Endothelial cell of umbilical vein (primary cell): ENCODE measurements at regions not wholly inside any gene's neighbourhood (a gene's known extent, or its start where the extent isn't known, plus 50 kb on each side); places are given as distances from the start of the nearest gene placed in this dataset.

ENCODE experiments used
- BruUV-seq: library from RNA; stranded (reverse); fragments of 400-500 nt; replicated peaks from 2 replicates; lab custom pipeline; 2021; lab: Mats Ljungman, UMichigan
- CTCF ChIA-PET: fragments of 300-600, 350-600 bp; sonication (Branson Sonifier 250); formaldehyde crosslinking; loops from one replicate; lab custom pipeline; 2021; ENCODE audit warnings: antibody characterized with exemption, inconsistent platforms; lab: Charles Lee
- POLR2A ChIA-PET: fragments of 300-600, 350-600 bp; sonication (Branson Sonifier 250); formaldehyde crosslinking; loops from one replicate; lab custom pipeline; 2021; ENCODE audit warnings: antibody characterized with exemption, inconsistent platforms; lab: Charles Lee
- DNase-seq: peaks from one replicate; pipeline ENCODE4 v3.0.0-alpha.2; 2011; ENCODE audit warnings: low read depth, low spot score
- FAIRE-seq: peaks from 2 replicates; lab custom pipeline; 2011; peaks lifted over from hg19 to GRCh38; lab: Jason Lieb, UNC
- H2AFZ ChIP-seq: 2 replicates; pipeline ENCODE4 v1.6.0; 2012; ENCODE audit warnings: low read depth, low read length, control low read depth, inconsistent platforms
- H3K27ac ChIP-seq: 2 replicates; pipeline ENCODE4 v1.5.1; 2011; ENCODE audit warnings: low read depth, mild to moderate bottlenecking, control low read depth, low read length, moderate library complexity; ENCODE audit not compliant: insufficient read depth
- H3K27me3 ChIP-seq, 2 experiments: 2 replicates each; pipeline versions ENCODE4 v1.6.0 to v1.6.1; 2011; ENCODE audit warnings: low read length in 2 of 2, mixed read lengths in 1 of 2; ENCODE audit not compliant: control insufficient read depth in 2 of 2, insufficient read depth in 2 of 2
- H3K36me3 ChIP-seq, 2 experiments: 2 replicates in 1 of 2; 3 replicates in 1 of 2; pipeline ENCODE4 v1.5.1; 2011; ENCODE audit warnings: low read length in 2 of 2, mild to moderate bottlenecking in 1 of 2, moderate library complexity in 1 of 2; ENCODE audit not compliant: control insufficient read depth in 2 of 2, insufficient read depth in 2 of 2; ENCODE audit errors: extremely low read depth in 1 of 2
- H3K4me1 ChIP-seq: 3 replicates; pipeline ENCODE4 v1.5.1; 2011; ENCODE audit warnings: mild to moderate bottlenecking, low read length; ENCODE audit not compliant: control insufficient read depth, insufficient read depth; ENCODE audit errors: extremely low read depth
- H3K4me2 ChIP-seq: 2 replicates; pipeline ENCODE4 v1.6.1; 2011; ENCODE audit warnings: low read length, control low read depth, mixed read lengths; ENCODE audit not compliant: insufficient read depth
- H3K4me3 ChIP-seq, 3 experiments: fragments of 200-600 bp in 1 of 3; sonication (generic), shearing (Covaris generic) in 1 of 3; replicated peaks in 1 of 3; 2 replicates each; pipeline ENCODE4 v1.5.1; 2011 to 2016; ENCODE audit warnings: control low read depth in 3 of 3, low read length in 3 of 3, mild to moderate bottlenecking in 2 of 3, inconsistent platforms in 1 of 3, low read depth in 1 of 3, moderate library complexity in 1 of 3; ENCODE audit not compliant: insufficient read depth in 1 of 3
- H3K79me2 ChIP-seq: 2 replicates; pipeline ENCODE4 v1.6.0; 2012; ENCODE audit warnings: low read length, inconsistent platforms; ENCODE audit not compliant: control insufficient read depth, insufficient read depth
- H3K9ac ChIP-seq: replicated peaks from 2 replicates; pipeline ENCODE3; 2011; ENCODE audit warnings: low read length, control low read depth; ENCODE audit not compliant: insufficient read depth; ENCODE audit errors: extremely low read depth
- H3K9me1 ChIP-seq: replicated peaks from 3 replicates; pipeline ENCODE4 v1.6.0; 2011; ENCODE audit warnings: mild to moderate bottlenecking, low read length; ENCODE audit not compliant: control insufficient read depth, insufficient read depth; ENCODE audit errors: extremely low read depth
- H3K9me3 ChIP-seq: replicated peaks from 2 replicates; pipeline ENCODE4 v1.5.1; 2012; ENCODE audit warnings: low read length, inconsistent platforms; ENCODE audit not compliant: control insufficient read depth, insufficient read depth
- H4K20me1 ChIP-seq: replicated peaks from 2 replicates; pipeline ENCODE3; 2011; ENCODE audit warnings: mild to moderate bottlenecking, low read length; ENCODE audit not compliant: control insufficient read depth, insufficient read depth; ENCODE audit errors: extremely low read depth
- CTCF ChIP-seq, 2 donors: IDR thresholded peaks; 1 replicate in 1 of 2; 2 replicates in 1 of 2; pipeline ENCODE4 v1.5.1; 2011; ENCODE audit warnings: low read length in 2 of 2, mild to moderate bottlenecking in 2 of 2, moderate library complexity in 2 of 2, control low read depth in 1 of 2, inconsistent platforms in 1 of 2, low read depth in 1 of 2; ENCODE audit not compliant: insufficient read depth in 1 of 2; ENCODE audit errors: extremely low read depth in 1 of 2
- EZH2 ChIP-seq: IDR thresholded peaks from 2 replicates; pipeline ENCODE4 v1.6.1; 2012; ENCODE audit warnings: borderline replicate concordance, low read depth, mild to moderate bottlenecking, moderate library complexity, low read length, inconsistent platforms; ENCODE audit not compliant: severe bottlenecking
- FOS ChIP-seq: IDR thresholded peaks from 2 replicates; pipeline ENCODE4 v1.6.1; 2011; ENCODE audit warnings: mild to moderate bottlenecking, low read length, moderate library complexity, borderline replicate concordance; ENCODE audit not compliant: insufficient read depth
- GATA2 ChIP-seq: IDR thresholded peaks from 2 replicates; pipeline ENCODE4 v1.7.0; 2011; ENCODE audit warnings: low read depth, mild to moderate bottlenecking, moderate library complexity, mixed read lengths, low read length; ENCODE audit not compliant: insufficient read length, insufficient read depth
- JUN ChIP-seq: IDR thresholded peaks from 2 replicates; pipeline ENCODE4 v1.6.1; 2011; ENCODE audit warnings: borderline replicate concordance, low read depth; ENCODE audit not compliant: insufficient read length, insufficient read depth
- MAX ChIP-seq: IDR thresholded peaks from 2 replicates; pipeline ENCODE4 v1.6.1; 2011; ENCODE audit not compliant: insufficient read depth, insufficient read length
- MYC ChIP-seq: IDR thresholded peaks from one replicate; pipeline ENCODE4 v1.6.1; 2011; ENCODE audit warnings: mild to moderate bottlenecking, low read depth, low read length
- POLR2A ChIP-seq: IDR thresholded peaks from 2 replicates; pipeline ENCODE4 v1.6.1; 2012; ENCODE audit warnings: low read depth, mild to moderate bottlenecking, control low read depth, low read length
- POLR2AphosphoS5 ChIP-seq: IDR thresholded peaks from 2 replicates; pipeline ENCODE4 v1.6.1; 2012; ENCODE audit warnings: low read depth, mild to moderate bottlenecking, control low read depth, low read length, moderate library complexity; ENCODE audit not compliant: insufficient read depth
- dilution Hi-C: fragments of 300-500 bp; cut with MboI; formaldehyde crosslinking; loops from one replicate; pipeline ENCODE4 v1.15.0; 2019; ENCODE audit warnings: low sequenced_read_pairs; ENCODE audit not compliant: extremely low pct_ligation_motif_present
- intact Hi-C: fragments of 100-400 bp; cut with micrococcal nuclease; formaldehyde crosslinking; loops from one replicate; pipeline ENCODE4 v1.10.0; 2022

DNA sequence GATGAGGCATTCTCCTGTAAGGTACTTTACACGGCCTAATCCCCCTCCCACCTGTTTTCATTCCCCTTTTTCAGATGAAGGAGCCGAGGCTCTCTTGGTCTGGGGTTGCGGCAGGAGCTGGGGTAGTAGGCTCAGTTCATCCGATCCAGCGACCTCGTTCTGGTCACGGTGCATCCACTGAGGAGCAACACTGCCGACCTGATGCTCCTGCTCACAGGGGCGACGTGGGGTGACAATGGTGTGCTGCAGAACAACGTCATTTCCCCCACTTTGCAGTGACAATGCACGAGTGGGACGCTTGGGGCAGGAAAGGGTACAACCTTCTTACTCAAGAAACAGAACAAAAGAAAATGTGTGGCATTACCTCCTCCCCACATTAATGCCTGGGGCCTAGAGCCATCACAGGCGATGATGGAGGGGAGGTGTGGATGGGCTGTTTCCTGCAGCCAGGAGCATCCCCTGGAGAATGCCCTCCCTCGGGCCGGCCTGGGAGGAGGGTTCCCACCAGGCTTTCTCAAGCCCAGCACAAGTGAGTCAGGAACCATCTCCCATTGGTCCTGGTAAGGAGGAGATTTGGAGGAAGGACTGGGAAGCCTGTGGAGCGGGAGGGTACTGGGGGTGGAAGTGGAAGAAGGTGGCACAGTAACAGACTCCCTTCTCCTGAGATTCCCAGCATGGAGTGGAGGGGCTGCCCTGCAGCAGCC lies 125.6 kb downstream of the SPATA19 start:
- intact Hi-C loops = no loop called here
- H3K9me1 ChIP-seq = no peaks in the 10 kb centered on the region
- DNase-seq (no peak), FAIRE-seq (no peak)
- H3K27ac ChIP-seq = no peak overlapping the region
- no peaks in the 10 kb centered on the region for H3K4me1 ChIP-seq
- no peaks in the 10 kb centered on the region for H3K9me3 ChIP-seq
- no peak overlapping the region for H3K4me2 ChIP-seq
- ChIA-PET POLR2A (no interaction called here), CTCF (no interaction called here)
- H4K20me1 ChIP-seq = no peaks in the 10 kb centered on the region
- dilution Hi-C loops = no loop called here
- H3K27me3 ChIP-seq = no peaks in the 10 kb centered on the region
- no peak overlapping the region for H3K9ac ChIP-seq
- no peaks in the 10 kb centered on the region for H3K79me2 ChIP-seq
- no TSS peak for BruUV-seq
- H3K4me3 ChIP-seq = no peak overlapping the region
- no peak overlapping the region for H2AFZ ChIP-seq
- TF ChIP-seq MYC (no peak), GATA2 (no peak), JUN (no peak), EZH2 (no peak), POLR2A (no peak), MAX (no peak), POLR2AphosphoS5 (no peak), FOS (no peak), CTCF (IDR thresholded peaks at IDR 0.05; ENCODE audit: extremely low read depth in 1 of 2, insufficient read depth in 1 of 2, low read depth in 1 of 2, low read length in 2 of 2) (no peak)
- no peaks in the 10 kb centered on the region for H3K36me3 ChIP-seq
